ENCODE measurements at regions not wholly inside any gene's neighbourhood (a gene's known extent, or its start where the extent isn't known, plus 50 kb on each side); places are given as distances from the start of the nearest gene placed in this dataset.
"Not testable (repeated sequence)": the region's sequence is repeated elsewhere in the genome, so short reads cannot be mapped to it uniquely, and the experiment has no call there.

DNA sequence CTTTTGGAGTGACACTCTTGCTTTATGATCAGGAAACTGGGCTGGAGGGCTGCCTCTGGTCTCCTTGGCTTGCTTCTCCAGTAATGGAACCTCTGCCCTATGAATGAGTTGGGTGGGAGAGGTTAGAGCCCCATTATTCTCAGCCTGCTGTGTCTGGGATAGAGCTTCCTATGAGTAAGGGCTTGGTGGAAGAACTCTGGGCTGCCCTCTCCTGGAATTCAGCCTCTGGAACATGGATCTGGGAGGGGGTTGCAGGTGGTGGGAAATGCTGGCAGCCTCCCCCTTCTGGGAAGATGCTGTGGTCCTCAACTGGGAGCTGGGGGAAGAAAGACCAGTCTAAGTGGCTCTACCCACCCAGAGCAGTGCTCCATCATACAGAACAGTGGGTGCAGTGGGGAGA lies 81.8 kb upstream of the SYN3 start:
- no peak for DNase-seq

DNA sequence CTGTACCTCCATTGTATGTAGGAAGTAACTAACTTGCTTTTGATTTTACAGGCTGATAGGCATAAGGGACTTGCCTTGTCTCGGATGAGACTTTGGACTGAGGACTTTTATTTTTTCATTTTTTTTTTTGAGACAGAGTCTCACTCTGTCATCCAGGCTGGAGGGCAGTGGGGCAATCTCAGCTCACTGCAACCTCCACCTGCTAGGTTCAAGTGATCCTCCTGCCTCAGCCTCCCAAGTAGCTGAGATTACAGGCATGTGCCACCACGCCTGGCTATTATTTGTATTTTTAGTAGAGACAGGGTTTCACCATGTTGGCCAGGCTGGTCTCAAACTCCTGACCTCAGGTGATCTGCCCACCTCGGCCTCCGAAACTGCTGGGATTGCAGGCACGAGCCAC lies 80.2 kb upstream of the SYN3 start:
- not testable (repeated sequence) for DNase-seq

DNA sequence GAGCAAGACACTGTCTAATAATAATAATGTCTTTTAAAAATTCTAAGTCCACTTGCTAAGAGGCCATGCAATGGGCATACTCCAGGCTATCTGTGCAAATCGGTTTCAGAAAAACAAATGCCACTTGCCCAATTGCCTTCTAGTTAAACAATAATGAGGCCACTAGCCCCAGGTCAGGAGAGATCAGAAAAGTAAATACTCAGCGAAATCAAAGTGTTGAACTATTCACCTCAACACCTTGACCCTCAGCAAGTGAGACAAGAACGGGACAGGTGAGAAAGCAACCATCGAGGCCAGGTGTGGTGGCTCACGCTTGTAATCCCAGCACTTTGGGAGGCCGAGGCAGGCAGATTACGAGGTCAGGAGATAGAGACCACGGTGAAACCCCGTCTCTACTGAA lies 72.3 kb upstream of the SYN3 start:
- DNase-seq, result no peak

DNA sequence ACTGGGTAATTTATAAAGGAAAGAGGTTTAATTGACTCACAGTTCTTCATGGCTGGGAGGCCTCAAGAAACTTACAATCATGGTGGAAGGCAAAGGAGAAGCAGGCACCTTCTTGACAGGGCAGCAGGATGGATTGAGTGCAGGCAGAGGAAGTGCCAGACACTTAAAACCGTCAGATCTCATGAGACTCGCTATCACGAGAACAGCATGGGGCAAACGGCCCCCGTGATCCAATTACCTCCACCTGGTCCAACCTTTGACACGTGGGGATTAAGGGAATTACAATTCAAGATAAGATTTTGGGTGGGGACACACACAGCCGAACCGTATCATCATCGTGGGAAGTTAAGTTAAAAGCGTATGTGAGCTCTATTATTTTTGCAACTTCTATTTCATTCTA lies 71.4 kb upstream of the SYN3 start:
- no peak for DNase-seq

DNA sequence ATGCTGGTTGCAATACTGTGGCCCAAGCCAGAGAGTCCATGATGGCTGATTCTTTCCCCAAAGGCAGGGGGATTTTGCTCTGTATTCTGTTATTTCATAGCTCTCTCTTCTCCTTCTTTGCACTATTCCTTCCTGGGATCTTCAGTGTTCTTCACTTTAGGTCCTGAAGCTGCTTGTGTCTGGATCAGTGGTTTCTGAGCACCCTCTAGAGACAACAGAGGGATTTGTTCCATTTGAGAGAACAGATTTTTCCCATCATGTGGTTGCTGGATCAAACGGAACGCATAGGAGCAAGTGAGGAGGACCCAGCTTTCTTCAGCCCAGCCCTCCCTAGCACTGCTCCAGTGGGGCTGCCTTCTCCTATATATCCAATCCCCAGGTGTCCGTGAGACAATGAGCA lies 68.7 kb upstream of the SYN3 start:
- peak; percentile 51 for DNase-seq

DNA sequence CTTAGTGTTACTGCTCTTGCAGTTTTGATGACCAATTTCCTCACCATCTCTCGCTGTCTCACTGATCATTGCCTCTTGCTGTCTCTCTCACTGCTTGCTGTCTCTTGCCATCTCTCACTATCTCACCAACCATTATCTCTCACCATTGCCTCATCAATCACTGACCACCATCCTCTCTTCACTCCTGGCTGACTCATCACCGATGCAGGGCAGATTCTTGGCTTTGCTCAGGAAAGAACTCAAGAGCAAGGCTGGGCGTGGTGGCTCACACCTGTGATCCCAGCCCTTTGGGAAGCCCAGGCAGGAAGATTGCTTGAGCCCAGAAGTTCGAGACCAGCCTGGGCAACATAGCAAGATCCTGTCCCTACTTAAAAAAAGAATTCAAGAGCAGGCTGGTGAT lies 66.3 kb upstream of the SYN3 start:
- no peak for DNase-seq

DNA sequence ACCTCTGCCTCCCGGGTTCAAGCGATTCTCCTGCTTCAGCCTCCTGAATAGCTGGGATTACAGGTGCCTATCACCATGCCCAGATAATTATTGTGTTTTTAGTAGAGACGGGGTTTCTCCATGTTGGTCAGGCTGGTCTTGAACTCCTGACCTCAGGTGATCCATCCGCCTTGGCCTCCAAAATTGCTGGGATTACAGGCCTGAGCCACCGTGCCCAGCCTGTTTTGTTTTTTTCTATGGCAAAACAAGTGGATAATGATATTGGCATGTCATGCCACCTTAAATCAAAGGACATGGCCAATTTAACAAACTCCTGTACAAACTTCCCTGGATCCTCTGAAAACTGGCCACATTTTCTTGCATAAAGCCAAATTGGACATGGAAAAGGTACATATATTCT lies 64.3 kb upstream of the SYN3 start:
- DNase-seq, result not testable (repeated sequence)

DNA sequence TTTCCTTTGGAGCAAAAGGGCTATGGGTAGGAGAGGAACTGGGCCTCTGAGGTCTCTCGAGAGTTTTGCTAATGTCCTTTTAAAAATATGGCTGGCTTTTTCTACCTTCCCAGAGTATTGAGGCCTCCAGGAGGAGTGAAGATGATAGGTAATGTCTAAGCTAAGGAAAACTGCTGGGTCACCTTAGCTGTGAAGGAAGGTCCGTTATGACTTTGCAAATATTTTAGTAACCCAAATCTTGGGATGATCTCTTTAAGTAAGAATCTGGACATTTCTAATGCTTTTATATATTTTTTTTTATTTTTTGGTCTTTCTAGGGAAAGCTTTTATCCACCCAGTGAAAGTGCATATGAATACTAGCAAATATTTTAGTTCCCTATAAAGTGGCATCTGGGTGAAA lies 60.9 kb upstream of the SYN3 start:
- no peak for DNase-seq

DNA sequence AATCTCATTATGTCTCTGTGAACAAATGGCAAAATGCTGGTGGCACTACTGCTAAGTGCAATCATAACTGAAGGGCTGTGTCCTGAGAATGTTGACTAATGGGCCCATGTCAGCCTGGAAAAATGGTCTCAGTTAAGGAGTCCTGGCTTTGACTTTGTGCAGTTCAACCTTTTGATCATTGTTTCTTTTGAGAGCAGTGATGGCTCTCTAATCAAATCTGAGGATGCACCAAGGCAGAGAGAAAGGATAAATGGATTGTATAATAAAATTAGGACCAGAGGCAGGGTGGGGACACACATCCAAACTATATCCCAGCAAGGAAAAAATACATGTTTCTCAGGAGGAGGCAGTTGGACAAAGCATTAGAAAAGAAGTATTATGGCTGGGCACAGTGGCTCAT lies 59.6 kb upstream of the SYN3 start:
- no peak for DNase-seq

DNA sequence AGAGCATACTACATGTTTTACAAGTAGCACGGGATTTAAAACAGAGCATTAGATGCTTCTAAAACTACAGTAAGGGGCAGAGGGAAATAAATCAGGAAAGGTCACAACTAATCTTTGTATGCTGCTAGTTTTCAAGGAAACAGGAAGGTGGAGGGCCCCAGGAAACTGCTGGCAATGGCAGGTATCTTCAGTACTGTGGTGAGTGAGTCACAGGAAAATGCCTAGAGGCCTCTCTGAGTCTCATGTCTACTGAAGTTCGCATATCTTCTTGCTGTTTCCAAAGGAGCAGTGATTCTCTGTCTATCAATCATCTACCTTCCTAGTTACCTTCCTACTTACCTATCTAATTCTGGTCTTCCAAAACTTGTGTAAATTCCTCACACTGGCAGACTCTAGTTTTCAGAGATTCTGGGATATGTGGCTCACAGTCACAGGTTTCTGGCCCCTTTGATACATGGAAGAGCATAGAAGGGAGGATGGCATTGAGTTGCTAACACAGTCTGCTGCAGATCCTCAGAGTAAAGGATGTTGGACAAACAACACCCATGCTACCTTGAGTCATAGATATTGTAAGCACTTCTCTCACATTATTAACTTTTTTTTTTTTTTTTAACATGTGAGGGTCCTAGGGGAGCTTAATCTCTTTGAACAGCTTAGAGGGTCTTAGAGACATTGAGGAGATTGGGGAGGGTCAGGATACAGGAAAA lies 58.8 kb upstream of the SYN3 start:
- no peak for DNase-seq

DNA sequence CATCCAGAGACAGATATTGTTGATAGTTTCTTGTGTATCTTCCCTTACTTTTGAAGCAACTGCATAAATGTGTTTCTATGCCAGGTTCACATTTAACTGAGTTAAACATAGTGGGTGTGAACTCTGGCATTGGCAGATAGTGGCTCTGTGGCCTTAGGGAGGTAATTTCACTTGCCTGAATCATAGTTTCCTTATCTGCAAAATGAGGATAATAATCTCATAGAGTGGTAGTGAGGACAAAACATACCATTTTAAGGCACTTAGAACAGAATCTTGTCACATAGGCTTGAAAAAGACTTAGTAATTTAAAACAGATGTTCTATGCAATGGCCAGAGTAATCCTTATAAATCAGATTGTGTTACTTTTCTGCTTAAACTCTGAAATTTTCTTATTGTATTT lies 56.4 kb upstream of the SYN3 start:
- DNase-seq, result no peak

DNA sequence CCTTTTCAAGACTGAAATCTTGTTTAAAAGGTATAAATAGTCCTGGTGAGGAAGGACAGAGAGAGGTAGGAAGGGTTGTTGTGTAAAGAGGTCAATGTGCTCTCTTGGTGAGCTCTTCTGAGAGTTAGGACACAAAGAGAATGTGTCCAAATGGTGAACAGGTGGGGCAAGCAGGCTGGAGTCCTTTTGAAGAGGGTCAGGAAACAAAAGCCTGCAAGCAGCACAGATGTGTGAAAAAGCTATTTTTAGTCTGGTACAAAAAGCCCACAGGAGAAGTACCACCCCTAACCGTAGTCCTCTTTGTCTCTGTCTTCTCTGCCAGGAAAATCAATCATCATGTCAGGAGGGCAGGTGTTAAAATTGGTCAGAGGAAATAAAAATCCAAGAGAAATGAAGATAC lies 54.4 kb upstream of the SYN3 start:
- peak; percentile 95 for DNase-seq

DNA sequence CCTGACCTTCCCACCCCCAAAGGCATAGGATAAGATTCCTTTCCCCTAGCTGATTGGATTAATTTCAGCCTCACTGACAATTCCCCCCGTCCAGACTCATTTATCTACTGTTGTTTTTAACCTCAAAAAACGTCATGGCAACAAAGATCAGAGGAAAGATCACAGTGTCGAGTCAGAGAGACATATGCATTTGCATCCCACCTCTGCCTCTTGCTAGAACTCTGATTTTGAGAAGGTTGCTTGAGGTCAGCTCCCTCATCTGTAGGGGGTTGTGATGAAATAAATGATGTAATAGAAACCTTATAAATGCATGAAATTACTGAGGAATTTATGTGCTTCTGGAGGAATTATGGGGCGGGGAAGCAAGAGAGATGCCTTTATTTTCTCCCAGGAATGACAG lies 53.3 kb upstream of the SYN3 start:
- DNase-seq, result no peak

DNA sequence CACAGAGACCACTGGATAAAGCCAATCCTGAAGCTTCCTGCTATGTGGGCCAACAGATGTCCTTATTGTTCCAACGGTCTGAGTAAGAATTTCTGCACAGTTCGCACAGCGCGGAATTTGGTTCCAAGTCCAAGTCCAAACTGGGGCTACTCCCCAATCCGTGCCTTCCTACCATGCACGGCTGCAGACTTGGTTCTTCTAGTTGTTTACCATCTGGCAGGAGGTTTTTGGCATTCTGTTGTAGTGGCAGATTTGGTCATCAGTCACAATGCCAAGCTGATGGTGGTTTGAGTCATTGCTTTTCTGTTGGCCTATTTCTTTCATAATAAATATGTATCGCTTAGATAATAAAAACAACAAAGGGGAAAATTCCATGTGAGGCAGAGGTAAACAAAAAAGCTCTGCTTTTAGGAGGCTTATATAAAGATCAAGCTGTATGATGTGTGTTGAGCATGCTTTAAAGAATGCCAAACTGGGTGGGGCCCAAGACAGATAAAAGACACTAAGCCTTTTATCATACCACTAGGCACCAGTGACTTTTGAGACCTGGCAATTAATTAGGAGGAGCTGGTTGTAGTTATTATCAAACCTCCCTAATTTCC lies 52.5 kb upstream of the SYN3 start:
- no peak for DNase-seq

DNA sequence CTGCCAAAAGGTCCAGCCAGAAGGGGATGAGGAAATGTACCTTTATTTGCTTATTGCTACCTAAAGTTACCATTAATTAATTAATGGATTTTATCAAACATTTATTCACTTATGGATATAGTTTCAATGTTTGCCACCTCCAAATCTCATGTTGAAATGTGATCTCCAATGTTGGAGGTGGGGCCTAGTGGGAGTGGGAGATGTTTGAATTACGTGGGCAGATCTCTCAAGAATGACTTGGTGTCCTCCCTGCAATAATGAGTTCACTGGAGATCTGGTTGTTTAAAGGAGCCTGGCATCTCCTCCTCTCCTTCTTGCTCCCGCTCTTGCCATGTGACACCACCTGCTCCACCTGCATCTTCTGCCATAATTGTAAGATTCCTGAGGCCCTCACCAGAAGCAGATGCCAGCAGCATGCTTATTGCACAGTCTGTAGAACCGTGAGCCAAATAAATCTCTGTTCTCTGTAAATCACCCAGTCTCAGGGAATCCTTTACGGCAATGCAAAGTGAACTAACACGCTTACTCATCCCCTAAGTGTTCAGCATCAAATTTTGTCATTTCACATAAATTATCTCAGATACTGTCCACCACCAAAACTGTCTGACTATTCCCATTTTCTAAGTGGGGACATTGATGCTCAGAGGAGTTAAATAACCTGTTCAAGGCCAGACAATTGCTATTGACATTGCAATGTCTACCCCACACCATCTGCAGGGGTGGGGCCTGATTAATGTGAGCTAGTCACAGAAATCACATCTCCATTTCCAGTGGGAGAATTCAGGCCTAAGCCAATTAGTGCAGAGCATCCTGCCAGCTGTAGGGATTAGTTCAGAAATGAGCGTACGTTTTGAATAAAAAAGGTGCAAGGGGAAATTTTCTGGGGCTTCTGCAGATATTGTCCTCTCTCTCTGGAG lies 51.6 kb upstream of the SYN3 start:
- peak; percentile 14 for DNase-seq

DNA sequence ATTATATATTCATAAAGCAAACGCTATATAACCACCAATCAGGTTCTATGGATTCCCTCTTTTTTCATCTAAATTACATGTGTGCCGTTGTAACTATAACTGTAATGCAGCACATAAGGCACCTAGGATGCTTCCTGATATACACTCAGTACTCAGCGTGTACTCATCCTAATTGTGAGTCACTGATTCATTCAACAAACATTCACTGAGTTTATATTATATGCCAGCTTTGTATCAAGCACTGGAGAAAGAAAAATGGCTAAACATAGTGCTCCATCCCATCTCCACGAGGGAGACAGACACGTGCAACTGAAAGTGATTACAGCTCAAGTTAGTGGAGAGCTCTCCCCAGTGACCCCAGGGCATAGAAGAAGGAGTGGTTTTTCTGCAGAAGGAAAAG lies 49.9 kb upstream of the SYN3 start:
- DNase-seq, result no peak

Measured in DMS153 (cell line).